ENCODE measurements at regions not wholly inside any gene's neighbourhood (a gene's known extent, or its start where the extent isn't known, plus 50 kb on each side); places are given as distances from the start of the nearest gene placed in this dataset.
A peak's percentile ranks its signal among the peaks of the same experiment; 100 is the strongest.
"Not testable (repeated sequence)": the region's sequence is repeated elsewhere in the genome, so short reads cannot be mapped to it uniquely, and the experiment has no call there.

DNA sequence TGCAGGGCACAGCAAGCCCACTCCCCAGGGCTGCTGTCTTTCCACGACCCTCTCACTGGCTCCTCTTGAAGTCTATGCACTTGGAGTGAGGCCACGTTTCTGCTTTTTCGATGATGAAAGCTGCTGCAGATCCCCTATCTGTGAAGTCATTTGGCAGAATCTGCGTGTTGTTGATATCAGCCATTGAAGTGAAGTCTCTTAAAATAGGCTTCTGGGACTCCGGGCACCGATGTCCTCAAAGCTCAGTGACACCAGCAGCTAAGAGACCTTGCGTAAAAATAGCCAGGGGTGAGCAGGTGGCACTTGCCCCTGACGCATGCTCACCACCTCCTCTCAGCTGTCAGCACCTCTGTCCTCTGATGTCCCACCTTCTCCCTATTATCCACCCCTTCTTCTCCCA, 89.4 kb upstream of the FHL2 start:
- DNase-seq, result no peak

DNA sequence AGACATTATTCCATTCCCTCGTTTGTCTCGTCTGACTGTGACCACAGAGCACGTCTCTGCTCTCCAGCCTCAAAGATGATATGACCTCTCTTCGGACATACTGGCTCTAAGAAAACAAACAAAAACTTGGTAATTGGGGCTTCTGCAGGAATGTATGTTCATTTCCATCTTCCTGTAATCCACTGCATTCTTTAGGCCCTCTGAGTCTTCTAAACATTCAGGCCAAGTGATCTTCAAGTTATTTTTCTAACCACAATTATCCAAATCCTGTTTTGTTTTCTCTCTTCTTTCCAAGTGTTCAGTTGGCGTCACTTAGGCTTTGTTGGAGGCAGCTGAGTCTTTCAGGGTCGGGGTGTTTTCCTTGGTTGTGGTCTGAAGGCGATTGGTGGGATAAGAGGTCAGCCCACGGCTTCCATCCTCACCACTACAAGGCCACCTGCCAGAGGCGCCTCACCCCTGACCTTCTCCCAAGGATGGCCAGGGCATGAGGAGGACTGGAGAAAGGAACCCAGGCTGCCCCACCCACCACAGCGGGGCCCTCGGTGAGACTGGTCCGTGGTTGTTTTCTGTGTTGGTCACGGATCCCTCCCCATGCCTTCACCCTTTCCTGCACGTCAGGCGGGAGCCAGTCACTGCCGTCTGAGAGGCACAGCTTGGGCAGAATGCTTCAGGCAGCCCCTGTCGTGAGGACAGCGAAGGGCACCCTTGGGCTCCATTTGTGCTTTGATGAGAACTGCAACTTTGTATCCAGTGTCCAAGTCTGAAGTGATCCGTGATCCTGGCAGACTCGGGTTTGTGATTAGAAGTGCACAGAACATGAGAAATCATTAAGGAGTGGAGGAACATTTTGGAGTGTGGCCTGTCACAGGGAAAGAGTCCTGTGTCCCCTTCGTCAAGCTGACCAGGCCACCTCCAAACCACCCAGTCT, 88.6 kb upstream of the FHL2 start:
- no peak for DNase-seq

DNA sequence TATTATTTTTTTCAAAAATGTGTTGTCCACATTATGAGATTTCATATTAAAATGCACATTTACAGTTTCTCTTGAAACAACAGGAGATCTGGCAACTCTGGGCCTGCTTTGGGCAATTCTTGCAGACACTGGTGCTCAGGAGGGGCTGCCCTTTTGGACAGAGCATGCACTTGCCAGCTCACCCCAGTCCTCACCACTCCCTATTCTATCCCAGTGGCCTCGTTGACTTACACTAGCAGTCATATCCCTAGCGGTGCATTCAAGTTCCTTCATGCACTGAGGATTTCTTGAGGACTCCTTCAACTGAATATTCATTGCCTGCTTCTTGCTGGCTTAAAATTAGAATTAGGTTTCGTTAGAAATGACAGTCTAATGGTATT, 87.9 kb upstream of the FHL2 start:
- no peak for DNase-seq

DNA sequence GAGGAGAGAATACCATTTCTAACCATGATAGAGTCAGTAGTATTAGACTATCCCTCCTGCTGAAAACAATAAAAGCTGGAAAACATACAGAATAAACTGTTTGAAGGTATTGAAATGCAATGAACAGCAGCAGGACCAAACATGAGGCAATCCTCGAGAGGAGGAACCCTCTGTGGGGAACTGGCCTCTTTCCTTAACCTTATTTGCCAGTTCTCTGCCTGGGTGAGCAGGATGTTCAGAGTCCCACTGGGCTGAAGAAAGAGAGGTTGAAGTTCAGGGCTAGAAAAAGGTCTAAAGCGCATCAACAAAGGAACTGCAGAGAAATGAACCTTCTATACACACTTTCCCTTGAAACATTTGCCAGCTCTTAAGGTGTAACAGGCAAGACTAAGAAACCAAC, 79.8 kb upstream of the FHL2 start:
- no peak for DNase-seq

DNA sequence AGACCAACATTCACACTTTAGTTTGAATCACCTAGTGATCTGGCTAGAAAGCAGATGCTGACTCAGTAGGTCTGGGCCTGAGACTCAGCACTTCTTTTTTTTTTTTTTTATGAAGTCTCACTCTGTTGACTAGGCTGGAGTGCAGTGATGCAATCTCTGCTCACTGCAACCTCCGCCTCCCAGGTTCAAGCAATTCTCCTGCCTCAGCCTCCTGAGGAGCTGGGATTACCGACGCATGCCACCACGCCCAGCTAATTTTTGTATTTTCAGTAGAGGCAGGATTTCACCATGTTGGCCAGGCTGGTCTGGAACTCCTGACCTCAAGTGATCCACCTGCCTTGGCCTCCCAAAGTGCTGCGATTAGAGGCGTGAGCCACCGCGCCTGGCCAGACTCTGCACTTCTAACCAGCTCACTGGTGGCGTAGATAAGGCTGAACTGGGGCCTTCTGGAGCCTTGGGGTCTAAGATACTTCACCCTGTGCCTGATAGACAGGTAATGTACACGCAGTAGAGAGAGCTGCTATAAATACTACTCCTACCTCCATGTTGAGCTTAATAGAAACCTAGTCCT, 78.3 kb upstream of the FHL2 start:
- not testable (repeated sequence) for DNase-seq

DNA sequence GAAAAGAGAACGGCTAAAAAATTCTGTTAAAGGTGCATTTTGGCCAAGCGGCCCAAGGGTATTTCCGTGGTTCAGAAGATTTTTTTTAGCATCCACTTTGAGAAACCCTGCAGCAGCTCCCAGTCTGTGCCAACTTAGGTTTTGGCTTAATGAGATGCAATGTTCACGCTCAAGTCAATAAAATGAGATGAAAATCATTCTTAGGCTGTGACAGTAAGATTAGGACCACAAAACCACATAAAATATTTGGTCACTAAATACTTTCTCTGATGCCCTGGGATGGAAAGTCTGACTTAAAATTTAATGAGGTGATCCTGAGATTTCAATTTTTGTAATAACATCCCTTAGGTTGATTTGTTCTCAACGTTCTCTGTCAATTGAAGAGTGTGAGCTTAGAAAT, 74.2 kb upstream of the FHL2 start:
- no peak for DNase-seq

DNA sequence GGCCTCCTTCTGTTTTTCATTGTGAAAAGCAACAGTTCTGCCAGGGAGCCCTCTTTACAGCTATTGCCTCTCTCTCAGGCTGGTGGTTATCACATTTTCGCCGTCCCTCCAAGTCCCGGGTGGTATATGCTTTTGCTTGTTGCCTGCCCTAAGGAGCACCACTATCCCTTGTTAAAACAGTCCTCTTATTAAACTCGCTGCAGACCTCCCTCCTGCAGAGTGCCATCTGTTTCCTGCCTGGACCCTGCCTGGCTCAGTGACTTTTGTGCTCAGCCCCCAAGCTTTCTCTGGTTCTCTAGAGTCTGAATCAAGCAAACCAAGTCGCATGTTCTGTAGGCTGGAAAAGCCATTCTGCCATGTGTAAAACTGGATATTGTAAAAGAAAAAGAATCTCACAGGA, 72.1 kb upstream of the FHL2 start:
- no peak for DNase-seq

DNA sequence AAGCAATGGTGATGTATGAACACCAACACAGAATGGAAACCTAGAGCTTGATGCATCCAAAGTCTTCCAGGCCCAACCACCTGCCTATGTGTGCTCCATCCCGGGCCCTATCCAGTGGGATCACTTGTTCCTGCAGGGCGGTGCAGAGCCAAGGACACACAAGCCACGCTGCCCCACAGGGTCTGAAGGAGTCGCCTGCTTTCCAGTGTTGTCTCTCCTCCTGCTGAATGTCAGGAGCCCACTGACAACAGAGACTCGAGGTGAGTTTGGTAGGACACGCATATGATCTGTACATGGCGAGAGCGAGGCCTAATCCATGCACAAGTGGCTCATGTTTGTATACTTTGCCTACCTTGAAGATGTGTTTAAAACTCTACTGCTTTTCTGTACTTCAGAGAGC, 70.9 kb upstream of the FHL2 start:
- DNase-seq, result no peak

DNA sequence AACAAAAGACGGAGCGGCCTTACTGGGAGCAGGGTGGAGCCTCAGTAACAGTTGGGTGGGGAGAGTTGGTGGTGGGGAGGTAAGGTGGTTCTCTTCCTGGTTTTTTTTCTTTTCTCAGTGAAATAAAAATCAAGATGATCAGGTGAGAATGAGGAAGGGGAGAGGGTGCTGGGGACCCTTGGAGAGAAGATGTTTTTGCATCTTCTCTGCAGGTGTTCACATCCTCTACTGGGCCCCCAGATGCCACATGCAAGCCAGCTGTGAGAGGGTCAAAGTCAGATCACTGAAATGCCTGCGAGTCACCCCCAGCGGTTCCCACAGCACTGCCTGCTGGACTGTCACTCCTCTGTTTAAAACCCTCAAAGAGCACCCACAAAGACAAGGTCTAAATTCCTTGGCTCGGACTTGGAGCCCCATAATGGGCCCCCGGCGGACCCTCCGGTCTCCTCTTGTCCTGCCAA, 69.8 kb upstream of the FHL2 start:
- DNase-seq, result no peak

DNA sequence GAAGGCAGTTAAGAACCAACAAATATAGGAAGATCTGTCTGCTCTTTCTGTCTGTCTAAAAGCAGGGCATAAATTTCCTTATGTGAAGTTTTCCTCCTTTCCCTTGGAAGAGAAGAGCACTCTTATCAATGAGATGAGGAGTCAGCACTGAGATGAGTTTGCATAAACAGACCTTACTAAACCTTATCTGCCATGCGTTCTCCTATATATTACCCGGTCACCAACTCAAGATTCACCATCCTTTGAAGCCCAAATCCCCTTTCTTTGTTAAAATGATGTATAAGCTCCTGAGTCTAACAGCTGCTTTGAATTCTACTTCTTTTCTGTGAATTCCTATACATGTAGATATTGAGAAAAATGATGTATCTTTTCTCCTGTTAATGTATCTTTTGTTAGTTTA, 65.5 kb upstream of the FHL2 start:
- DNase-seq, result no peak

DNA sequence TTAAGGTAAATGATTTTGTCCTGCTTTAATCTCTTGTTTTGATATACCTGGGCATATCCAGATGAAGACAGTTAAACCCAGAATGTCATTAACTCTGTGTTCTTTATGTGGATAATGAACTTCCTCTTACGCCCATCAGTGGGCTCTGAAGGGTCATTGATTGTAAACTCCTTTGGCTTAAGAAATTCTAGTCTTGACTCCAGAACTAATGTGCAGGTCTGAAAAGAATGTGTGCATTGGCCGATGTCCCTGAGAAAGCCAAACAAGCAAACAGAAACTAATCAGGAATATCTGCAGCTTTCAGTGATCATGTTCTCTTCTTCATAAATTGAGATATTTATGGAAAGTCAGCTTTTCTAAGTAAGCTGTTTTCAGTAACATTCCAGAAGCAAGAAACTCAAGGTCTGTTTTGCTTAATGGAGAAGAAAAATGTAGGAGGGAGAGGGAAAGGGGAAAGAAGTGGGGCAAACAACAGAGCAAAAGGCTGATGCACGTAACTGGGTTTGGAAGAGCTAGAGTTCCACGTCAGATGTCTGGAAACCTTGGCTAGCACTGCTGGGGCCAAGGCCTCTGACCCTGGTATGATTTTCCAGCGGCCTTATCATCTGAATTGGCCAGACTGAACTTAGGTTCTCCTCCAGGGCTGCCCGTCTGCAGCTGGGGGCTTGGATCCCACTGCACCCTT, 61.3 kb upstream of the FHL2 start:
- DNase-seq, result no peak

DNA sequence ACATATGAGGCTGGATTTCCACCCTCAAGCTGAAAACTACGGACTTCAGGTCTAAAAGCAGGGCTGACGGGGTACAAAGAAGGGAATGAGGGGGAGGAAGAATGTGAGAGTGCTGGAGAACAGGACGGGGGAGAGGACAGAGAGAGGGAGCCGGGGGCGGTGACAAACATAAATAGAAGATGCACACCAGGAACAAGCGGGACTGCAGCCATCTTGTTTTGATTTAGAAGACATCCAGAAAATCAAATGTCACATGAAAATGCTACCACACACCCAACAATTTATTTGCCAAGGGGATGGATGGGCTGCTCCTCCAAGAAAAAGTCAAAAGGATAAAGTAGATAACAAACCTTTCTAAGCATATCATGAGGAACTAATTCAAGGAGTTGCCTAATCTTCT, 59.2 kb upstream of the FHL2 start:
- no peak for DNase-seq

DNA sequence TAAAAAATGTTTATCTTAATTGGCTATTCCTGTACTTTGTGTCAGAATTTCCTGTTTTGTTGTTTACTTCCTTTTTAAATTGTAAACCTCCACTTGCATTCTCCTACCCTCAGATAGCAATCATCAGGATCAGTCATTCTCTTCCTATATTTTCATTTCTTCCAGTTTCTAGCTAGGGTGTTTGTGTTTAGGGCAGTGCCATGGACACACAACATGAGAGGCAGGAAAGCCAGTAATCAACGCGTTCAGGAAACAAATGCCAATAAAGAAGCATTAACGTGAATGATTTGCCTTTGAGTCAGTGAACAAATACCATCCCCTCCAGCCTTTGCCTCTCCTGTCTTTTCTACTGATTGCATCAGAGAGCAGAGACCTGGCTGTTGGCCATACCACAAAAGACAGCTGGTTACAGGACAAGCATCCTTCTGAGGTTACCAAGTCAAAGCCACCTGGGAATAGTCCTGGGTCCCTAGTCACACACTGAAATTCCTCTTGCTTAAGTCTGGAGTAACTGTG, 56.7 kb upstream of the FHL2 start:
- DNase-seq, result peak; percentile 11

DNA sequence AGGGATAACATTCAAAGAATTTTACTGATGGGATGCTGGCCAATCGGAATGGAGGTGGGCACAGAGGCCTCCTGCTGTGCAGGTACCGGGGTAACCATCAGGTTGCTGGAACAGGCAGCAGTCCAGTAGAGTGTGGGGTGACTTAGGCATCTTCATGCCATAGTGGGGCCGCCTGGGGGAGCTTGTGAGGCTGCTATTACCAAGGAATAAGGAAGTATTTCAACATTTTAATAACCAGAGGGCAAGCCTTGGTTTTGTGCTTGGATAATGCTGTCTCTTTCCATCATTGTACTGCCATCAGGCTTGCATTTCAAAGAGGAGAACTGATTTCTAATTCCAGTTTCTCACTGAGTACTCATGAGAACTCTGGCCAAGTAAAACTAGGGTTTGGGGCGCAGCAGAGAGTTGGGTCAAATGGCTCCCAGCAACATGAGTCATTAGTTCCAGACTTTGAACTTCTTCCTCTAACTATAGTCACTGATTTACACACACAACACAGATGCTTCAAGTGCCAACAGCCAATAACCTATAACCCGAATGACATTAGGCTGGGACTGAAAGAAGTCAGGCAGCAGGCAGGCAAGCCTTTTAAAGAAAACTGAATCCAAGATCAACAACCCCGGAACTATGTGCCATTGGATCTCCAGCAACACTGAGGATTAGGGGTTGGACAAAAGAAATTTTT, 56.1 kb upstream of the FHL2 start:
- no peak for DNase-seq

DNA sequence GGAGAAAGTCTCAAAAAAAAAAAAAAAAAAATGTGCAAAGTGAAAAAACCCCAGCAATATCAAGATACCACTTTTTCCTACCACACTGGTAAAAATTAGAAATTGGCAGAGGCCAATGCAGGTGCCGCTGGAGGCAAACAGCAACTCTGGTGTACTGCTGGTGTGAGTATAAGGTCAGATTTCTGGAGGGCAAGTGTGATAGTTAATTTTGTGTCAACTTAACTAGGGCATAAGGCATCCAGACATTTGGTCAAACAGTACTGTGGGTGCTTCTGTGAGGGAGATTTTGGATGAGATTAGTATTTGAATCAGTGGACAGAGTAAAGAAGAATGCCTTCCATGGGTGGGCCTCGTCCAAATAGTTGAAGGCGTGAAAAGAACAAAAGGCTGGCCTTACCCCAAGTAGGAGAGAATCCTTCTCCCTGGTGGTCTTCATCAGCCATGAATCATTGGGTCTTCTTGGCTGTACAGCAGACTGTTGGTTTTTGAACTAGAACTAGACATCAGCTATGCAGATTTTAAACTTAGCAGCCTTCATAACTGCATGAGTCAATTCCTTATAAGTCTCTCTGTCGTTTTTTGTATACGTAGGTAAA, 52.8 kb upstream of the FHL2 start:
- no peak for DNase-seq

DNA sequence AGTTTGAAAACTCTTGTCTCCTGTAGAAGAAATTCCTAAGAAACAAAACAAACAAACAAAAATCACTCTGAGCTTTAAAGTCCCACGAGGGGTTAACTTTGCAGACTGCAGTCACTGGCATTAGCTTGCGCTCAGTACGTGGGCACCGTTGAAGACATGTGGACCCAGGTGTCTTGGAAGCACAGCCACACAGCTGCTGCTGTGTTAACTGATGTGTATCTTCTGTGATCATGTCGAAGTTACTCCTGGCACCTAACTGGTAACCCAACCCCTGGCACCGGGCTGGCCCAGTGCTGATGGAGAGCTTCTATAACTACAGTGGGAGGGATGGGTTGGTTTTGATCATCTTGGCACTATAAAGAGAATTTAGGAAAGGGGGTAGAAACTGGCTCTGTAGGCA, 51.6 kb upstream of the FHL2 start:
- no peak for DNase-seq

DNA sequence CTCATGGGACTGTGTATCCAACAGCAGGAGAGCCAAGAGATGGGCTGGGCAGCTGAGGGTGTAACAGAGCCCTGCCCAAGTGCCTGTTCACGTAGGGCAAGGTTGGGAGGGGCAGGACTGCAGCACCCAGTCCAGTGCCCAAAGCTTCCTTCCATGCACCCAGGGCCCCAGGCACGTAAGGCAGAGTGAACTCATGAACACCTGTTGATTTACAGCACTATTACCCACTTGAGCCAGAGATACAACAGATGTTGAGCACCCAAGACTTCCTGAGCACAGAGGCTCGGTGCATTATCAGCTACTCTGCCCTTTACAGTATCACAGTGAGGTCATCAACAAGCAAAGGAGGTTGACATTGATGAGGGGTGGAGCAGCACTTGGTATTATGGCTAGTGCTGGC, 50.2 kb upstream of the FHL2 start:
- peak; percentile 42 for DNase-seq
